ENCODE measurements at regions not wholly inside any gene's neighbourhood (a gene's known extent, or its start where the extent isn't known, plus 50 kb on each side); places are given as distances from the start of the nearest gene placed in this dataset.

GRCh38 chr10:64502936-64503335, 981.7 kb downstream of the REEP3 start:
- no peak for TF ChIP-seq CTCF (IDR thresholded peaks at IDR 0.05)
- TF ChIP-seq POLR2A (IDR thresholded peaks at IDR 0.05) = no peak
